Activated CD4-positive, alpha-beta T cell treated with anti-CD3 and anti-CD28 coated beads for 48 hours (primary cell): ENCODE measurements at regions not wholly inside any gene's neighbourhood (a gene's known extent, or its start where the extent isn't known, plus 50 kb on each side); places are given as distances from the start of the nearest gene placed in this dataset.

Experiments
- DNase-seq: peaks from one replicate; pipeline ENCODE4 v3.0.0-alpha.2; 2020

DNA sequence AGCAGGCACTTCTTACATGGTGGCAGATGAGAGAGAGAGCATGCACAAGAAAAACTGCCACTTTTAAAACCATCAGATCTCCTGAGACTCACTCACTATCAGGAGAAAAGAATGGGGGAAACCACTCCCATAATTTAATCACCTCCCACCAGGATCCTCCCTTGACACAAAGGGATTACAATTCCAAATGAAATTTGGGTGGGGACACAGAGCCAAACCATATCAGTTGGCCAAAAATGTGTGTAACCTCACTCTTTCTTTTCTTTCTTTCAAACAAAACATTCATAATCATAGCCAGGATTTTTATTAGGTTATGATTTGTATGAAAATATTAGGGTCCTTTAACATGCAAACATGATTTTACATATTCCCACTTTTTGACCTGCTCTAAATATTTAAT, 222.1 kb downstream of the PCDH18 start:
- no peak for DNase-seq

GRCh38 chr4:137309424-137309823, 222.9 kb downstream of the PCDH18 start:
- DNase-seq = no peak

DNA sequence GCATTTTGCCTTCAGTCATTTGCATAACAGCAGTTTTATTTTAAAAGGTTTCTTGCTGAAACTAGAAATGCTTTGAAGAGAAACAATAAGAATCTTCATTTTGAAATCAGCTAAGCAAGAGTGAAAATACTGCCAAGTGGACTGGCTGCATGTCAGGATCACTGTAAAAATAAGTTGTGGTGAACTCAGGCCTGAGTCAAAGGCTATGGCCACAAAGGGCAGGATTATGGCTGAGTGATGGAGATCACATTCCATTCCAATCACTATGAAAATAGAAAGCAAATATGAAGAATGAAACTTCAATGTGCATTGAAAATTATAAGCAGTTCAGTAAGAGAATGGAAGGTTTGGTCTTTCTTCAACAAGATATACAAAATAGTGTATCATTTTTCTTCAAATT, 224.5 kb downstream of the PCDH18 start:
- DNase-seq = no peak

GRCh38 chr4:137300776-137301175, 231.5 kb downstream of the PCDH18 start:
- no peak for DNase-seq

- no peak for DNase-seq
Observed at GRCh38 chr4:137299281-137299680, 233.0 kb downstream of the PCDH18 start.

DNA sequence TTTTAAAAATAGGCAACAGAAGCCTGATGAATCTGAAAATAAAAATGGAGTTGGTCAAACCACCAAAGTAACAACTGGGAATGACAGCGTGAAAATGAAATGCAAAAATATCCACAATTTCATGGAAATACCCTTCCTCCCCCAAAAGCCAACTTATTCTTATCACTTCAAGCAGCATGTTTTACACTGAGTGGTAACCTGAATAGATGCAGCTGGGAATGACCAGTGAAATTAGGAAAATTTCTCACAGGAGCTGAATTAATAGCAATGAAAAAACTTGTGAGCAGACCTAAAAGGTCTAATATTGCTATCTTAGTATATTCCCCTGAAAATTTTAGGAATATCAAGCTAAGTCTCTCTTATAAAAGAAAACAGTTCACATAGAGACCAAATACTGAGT, 239.0 kb downstream of the PCDH18 start:
- no peak for DNase-seq

GRCh38 chr4:137283737-137284136, 248.6 kb downstream of the PCDH18 start:
- DNase-seq = no peak

- no peak for DNase-seq
Observed at GRCh38 chr4:137278431-137278830, 253.9 kb downstream of the PCDH18 start.

- DNase-seq = no peak
Observed at GRCh38 chr4:137274404-137274803, 257.9 kb downstream of the PCDH18 start.

DNA sequence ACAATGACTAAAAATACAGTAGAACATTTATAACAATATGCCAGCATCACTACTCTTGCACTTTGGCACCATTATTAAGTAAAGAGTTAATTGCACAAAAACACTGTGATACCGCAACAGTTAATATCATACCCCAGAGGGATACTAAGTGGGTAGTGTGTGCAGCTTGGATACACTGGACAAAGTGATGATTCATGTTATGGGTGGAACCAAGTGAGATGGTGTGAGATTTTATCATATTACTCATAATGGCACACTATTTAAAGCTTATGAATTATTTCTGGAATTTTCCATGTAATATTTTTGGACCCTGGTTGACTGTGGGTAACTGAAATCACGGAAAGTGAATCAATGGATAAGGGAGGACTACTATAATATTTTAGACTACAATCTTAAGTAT, 265.3 kb downstream of the PCDH18 start:
- DNase-seq = no peak

DNA sequence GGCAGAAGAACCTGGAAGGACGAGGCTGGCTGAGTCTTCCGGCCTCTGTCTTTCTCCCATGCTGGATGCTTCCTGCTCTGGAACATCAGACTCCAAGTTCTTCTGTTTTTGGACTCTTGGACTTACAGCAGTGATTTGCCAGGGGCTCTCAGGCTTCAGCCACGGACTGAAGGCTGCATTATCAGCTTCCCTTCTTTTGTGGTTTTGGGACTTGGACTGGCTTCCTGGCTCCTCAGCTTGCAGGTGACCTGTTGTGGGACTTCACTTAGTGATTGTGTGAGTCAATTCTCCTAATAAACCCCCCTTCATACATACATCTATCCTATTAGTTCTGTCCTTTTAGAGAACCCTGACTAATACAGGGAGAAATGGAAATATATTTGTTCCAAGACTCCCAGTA, 265.8 kb downstream of the PCDH18 start:
- no peak for DNase-seq

DNA sequence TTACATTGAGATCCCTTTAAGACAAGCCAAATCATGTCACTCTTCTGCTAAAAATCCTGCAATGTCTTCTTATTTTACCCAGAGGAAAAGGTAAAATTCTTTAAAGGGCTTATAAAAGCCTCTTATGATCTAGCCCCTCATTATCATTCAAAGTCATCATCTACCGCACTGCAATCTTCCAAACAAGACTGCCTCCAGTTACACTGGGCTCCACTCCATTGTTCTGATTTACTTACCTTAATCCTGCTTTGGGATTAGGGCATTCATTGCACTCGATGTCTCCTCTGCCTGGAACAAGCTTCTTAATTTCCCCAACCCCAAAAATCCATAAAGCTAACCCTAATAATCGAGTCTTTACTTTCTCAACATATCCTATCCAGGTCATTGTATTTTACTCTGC, 269.1 kb downstream of the PCDH18 start:
- no peak for DNase-seq

- DNase-seq = no peak
Observed at GRCh38 chr4:137253949-137254348, 278.3 kb downstream of the PCDH18 start.

DNA sequence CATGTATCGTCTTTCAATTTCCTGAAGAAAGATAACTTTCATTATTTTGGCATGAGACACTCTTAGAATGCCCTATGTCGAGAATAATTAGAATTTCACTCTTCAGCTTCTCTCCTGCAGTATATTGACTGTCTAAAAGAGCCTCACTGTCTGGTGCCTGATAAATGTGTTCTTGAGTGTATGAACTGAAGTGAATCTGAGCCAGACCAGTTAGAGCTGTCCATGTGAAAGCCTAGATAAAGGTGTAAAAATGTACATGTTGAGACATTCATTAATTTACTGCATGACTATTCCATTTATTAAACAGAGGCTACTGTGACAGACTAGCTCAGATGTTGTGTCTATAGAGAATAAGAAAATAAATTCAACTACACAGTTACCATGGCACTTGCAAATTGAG, 283.2 kb downstream of the PCDH18 start:
- DNase-seq = no peak

DNA sequence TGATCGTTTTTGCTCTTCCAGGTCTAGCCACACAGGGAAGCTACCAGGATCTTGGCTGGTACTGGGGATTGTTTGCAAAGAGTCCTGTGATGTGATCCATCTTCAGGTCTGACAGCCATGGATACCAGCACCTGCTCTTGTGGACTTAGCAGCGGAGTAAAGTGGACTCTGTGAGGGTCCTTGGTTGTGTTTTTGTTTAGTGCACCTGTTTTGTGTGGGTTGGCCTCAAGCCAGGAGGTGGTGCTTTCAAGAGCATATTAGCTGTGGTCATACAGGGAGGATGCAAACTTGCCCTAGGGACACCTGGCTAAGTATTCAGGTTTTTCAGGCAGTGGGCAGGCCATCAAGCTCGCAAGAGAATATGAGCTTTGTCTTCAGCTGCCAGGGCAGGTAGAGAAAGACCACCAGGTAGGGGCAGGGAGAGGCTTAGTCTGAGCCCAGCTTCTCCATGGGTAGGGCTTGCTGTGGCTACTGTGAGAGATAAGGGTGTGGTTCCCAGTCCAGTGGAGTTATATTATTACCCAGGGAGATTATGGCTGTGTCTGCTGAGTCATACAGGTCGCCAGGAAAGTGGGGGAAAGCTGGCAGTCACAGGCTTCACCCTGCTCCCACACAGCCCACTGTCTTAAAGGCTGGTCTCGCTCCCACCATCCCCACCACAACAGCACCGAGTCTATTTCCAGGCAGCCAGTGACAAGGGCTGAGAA, 293.7 kb downstream of the PCDH18 start:
- no peak for DNase-seq

DNA sequence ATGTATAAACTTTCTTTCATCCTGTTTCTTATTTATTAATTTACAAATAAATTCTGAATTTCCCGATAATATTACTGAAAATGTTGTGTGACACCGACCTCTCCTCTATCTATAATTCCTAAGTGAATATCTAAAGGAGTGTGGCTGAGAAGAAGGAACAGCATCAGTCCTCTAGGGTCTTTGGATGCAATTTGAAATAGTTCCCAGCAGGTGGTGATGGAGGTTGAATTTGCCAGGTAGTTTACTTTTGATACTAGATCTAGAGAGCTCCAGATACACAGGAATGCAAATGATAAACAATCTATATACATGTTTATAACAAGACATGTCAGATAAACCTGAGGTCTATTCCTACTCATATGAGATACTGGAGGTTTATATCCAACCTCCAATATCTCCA, 305.4 kb downstream of the PCDH18 start:
- DNase-seq = no peak

GRCh38 chr4:137226221-137226620, 306.1 kb downstream of the PCDH18 start:
- no peak for DNase-seq

DNA sequence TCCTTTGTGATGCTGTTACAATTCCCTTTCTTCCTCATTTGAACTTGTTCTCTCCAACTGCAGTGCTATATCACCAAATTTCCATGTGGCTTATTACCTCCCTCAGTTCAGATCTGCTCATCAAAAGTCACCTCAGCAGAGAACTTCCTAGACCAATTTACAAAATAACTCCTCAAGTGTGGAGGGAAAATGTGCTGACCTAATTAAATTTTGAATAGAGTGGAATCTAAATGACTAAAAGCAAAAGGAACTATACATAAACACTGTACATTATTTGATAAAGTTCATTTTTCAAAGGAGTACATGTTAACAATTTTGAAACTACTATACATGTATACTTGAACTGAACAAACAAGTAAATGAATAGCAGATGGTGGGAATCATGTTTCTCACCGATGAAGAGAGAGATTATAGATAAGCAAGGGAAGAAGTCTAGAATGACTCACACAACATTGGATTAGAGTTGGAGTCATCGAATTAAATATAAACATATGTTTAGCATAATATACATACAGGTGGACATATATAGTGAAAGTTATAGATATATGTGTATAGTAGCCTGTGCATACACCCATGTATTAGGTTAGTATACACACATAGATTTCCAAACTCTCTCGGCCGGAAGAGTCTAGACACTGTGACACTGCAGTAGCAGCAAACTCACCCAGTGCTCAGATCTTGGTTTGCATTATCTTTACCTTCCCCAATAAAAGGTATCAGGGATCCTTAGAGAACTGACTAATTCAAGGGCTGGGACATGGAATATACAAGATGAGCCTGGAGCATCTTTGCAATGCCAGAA, 318.7 kb downstream of the PCDH18 start:
- DNase-seq = no peak

- DNase-seq = no peak
Observed at GRCh38 chr4:137212601-137213000, 319.7 kb downstream of the PCDH18 start.

DNA sequence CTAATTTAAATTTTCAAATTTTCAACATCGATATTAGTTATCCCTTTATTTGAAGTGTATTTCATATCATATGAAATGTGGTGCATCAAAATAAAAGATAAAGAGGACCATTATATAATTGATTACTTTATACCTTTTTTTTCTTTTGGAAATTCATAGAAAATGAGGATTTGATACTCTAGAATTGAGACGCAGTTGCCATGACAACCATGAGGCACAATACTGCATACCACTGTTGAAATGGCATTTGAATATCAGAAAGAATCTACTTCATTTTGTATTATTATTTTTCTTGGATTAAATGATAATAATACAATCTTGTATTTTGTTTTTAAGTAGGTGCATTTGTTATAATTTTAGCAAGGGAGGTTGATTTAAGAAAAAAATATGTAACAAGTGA, 323.1 kb downstream of the PCDH18 start:
- DNase-seq = no peak

DNA sequence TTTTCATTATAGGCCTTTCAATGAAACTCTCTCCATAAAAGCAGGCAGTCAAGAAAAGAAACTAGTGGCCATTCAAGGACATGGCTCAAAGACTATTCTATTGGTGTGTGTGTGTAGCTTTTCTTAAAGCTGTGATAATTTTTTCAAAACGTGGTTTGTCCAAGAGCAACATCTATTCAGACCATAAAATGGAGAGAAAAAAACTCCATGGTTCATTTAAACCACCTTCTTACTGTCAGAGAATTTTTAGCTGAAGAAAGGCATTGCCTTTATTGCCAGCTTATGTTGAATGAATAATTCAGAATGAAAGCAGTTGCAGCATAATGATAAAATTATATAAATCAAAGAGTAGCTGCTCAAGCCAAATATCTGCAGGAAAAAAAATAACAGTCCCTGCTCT, 325.5 kb downstream of the PCDH18 start:
- DNase-seq = no peak

DNA sequence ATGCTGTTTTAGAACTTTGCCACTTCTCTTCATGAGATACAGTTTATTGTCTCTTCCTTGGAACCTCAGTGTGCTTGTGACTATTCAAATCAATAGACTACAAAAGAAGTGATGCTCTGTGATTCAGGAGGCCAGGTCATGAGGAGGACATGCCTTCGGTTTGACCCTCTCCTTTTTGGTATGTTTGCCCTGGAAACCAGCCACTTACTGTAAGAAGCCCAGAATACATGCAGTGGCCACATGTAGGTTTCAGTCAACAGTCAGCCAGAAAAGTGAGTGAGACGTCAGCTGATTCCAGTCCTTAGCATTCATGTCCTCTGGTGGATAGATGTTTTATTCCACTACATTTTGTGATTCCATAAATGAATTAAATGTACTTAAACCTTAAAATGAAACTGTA, 328.7 kb downstream of the PCDH18 start:
- no peak for DNase-seq

- DNase-seq = no peak
Observed at GRCh38 chr4:137200322-137200721, 332.0 kb downstream of the PCDH18 start.

DNA sequence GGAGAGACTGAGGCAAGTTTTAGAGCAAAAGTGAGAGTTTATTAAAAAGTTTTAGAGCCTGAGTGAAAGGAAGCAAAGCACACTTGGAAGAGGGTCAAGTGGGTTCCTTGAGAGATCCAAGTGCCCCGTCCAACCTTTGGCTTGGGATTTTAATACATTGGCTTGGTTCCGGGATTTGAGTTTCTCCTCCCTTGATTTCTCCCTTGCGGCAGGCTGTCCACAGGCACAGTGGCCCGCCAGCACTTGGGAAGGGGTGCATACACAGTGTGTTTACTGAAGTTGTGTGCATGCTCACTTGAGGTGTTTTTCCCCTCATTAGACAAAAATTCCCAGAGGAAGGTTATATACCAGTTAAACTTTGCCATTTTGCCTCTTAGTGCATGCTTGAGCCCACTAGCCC, 333.5 kb downstream of the PCDH18 start:
- DNase-seq = no peak

GRCh38 chr4:137194670-137195069, 337.6 kb downstream of the PCDH18 start:
- DNase-seq = no peak
